Myocyte (in vitro differentiated cells): ENCODE measurements at regions not wholly inside any gene's neighbourhood (a gene's known extent, or its start where the extent isn't known, plus 50 kb on each side); places are given as distances from the start of the nearest gene placed in this dataset.

ENCODE experiments used
- DNase-seq: peaks from one replicate; pipeline ENCODE4 v3.0.0-alpha.2; 2012; ENCODE audit warnings: low read depth

DNA sequence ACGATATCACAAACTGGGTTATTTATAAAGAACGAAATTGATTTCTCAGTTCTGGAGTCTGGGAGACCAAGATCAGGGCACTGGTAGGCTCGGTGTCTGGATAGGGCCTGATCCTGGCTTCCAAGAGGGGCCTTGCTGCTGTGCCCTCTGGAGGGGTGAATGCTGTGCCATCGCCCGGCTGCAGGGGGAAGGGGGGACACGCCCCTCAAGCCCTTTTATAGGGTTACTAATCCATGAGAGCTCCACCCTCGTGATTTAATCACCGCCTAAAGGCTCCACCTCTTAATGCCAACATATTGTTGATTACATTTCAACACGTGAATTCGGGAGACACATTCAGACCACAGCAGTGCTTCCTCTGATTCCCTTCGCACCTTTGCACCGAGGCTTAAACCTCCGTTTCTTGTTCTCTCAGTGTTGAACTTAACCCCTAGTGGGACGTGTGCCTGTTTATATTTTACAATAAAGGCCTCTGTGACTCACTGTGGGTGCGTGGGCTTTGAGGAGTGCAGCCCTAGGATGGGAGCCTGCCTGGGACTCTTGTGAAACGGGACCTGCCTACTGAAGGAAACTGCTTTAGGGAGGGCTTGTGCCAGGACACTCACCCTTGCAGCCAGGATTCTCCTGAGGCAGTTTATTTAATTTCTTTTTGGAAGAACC, 52.4 kb upstream of the SPATA13 start:
- DNase-seq: no peak

DNA sequence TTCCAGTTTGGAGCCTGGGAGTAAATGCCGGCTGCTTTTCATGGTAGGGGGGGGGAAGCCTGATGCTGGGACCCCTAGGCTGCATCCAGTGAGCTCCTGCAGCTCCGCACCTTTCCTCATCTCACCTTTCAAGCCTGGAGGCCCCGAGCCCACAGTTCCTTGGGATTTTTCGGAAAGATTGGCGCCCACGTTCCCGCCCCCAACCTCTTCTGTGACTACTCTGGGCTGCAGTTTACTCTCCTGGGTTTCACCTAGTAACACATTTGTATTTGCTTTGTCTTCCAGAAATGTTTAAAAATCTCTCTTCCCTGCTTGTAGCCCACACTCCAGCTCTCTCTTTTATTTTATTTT, 51.9 kb upstream of the SPATA13 start:
- DNase-seq: no peak

DNA sequence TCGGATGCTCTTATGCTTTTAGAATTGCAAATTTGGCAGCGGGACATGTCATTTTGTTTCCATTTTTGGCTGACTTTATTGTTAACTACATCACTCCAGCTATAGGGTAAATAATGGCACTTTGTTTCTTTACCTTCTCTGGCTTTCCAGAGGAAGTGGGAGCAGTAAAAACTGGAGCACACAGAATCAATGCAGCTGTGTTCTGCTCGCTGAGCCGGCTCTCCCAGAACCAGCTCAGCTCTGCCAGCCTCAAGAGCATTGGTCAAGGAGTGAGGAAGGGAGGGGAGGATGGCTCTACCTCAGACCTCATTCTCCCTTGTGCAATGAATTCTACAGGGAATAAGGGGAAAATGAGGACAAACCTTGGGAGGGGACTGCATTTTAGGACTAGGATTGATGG, 50.5 kb upstream of the SPATA13 start:
- no peak for DNase-seq
